Esophagus squamous epithelium (tissue), 4 donors: ENCODE measurements at regions not wholly inside any gene's neighbourhood (a gene's known extent, or its start where the extent isn't known, plus 50 kb on each side); places are given as distances from the start of the nearest gene placed in this dataset.

Source experiments
- POLR2A ChIP-seq, 4 donors: fragments of 450-650 bp; IDR thresholded peaks; one replicate each; pipeline ENCODE4 v1.6.1; 2017; ENCODE audit warnings: antibody characterized with exemption in 4 of 4, mild to moderate bottlenecking in 4 of 4, moderate library complexity in 3 of 4
- TF ChIP-seq, protein P1 (sequence below), 6 experiments: fragments of 450-650 bp in 4 of 6; fragments of 200-600 bp in 2 of 6; sonication (generic) in 2 of 6; IDR thresholded peaks; one replicate each; pipeline ENCODE4 v1.5.1; 2016 to 2019; ENCODE audit warnings: antibody characterized with exemption in 6 of 6, mild to moderate bottlenecking in 4 of 6, moderate library complexity in 4 of 6

- TF ChIP-seq, protein P1, sequence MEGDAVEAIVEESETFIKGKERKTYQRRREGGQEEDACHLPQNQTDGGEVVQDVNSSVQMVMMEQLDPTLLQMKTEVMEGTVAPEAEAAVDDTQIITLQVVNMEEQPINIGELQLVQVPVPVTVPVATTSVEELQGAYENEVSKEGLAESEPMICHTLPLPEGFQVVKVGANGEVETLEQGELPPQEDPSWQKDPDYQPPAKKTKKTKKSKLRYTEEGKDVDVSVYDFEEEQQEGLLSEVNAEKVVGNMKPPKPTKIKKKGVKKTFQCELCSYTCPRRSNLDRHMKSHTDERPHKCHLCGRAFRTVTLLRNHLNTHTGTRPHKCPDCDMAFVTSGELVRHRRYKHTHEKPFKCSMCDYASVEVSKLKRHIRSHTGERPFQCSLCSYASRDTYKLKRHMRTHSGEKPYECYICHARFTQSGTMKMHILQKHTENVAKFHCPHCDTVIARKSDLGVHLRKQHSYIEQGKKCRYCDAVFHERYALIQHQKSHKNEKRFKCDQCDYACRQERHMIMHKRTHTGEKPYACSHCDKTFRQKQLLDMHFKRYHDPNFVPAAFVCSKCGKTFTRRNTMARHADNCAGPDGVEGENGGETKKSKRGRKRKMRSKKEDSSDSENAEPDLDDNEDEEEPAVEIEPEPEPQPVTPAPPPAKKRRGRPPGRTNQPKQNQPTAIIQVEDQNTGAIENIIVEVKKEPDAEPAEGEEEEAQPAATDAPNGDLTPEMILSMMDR (IDR thresholded peaks at IDR 0.05) = no peak
- TF ChIP-seq POLR2A (IDR thresholded peaks at IDR 0.05) = no peak
Observed at GRCh38 chr4:184558996-184559395, 84.6 kb upstream of the IRF2 start.
